ENCODE measurements at regions not wholly inside any gene's neighbourhood (a gene's known extent, or its start where the extent isn't known, plus 50 kb on each side); places are given as distances from the start of the nearest gene placed in this dataset.
"Not testable (repeated sequence)": the region's sequence is repeated elsewhere in the genome, so short reads cannot be mapped to it uniquely, and the experiment has no call there.

- no peak for DNase-seq
These were observed 129.2 kb downstream of the TENT5A start for GRCh38 chr6:81623106-81623759.

GRCh38 chr6:81621816-81622395, 130.6 kb downstream of the TENT5A start:
- no peak for DNase-seq

- DNase-seq = peak; percentile 65
These were observed 138.2 kb downstream of the TENT5A start for GRCh38 chr6:81614292-81614691.

- peak; percentile 58 for DNase-seq
These were observed 138.9 kb downstream of the TENT5A start for GRCh38 chr6:81613606-81614005.

GRCh38 chr6:81612136-81612535, 140.3 kb downstream of the TENT5A start:
- no peak for DNase-seq

- no peak for DNase-seq
These were observed 142.7 kb downstream of the TENT5A start for GRCh38 chr6:81609736-81610135.

- DNase-seq = no peak
These were observed 143.7 kb downstream of the TENT5A start for GRCh38 chr6:81608776-81609175.

GRCh38 chr6:81606965-81607381, 145.5 kb downstream of the TENT5A start:
- DNase-seq = no peak

- DNase-seq = no peak
These were observed 147.0 kb downstream of the TENT5A start for GRCh38 chr6:81605526-81605925.

GRCh38 chr6:81601918-81602317, 150.6 kb downstream of the TENT5A start:
- no peak for DNase-seq

- DNase-seq = not testable (repeated sequence)
These were observed 152.0 kb downstream of the TENT5A start for GRCh38 chr6:81600488-81600887.

- no peak for DNase-seq
These were observed 158.0 kb downstream of the TENT5A start for GRCh38 chr6:81594501-81594900.

GRCh38 chr6:81590314-81590691, 162.2 kb downstream of the TENT5A start:
- no peak for DNase-seq

GRCh38 chr6:81589465-81590313, 162.8 kb downstream of the TENT5A start:
- DNase-seq = no peak

GRCh38 chr6:81585686-81586085, 166.8 kb downstream of the TENT5A start:
- DNase-seq = not testable (repeated sequence)

GRCh38 chr6:81584156-81584555, 168.3 kb downstream of the TENT5A start:
- not testable (repeated sequence) for DNase-seq

GRCh38 chr6:81575442-81575841, 177.0 kb downstream of the TENT5A start:
- no peak for DNase-seq

- DNase-seq = no peak
These were observed 180.5 kb downstream of the TENT5A start for GRCh38 chr6:81572020-81572419.

- no peak for DNase-seq
These were observed 181.8 kb downstream of the TENT5A start for GRCh38 chr6:81570681-81571080.

GRCh38 chr6:81568973-81569372, 183.5 kb downstream of the TENT5A start:
- no peak for DNase-seq

- no peak for DNase-seq
These were observed 187.4 kb downstream of the TENT5A start for GRCh38 chr6:81565071-81565470.

- DNase-seq = no peak
These were observed 187.9 kb downstream of the TENT5A start for GRCh38 chr6:81564470-81565068.

GRCh38 chr6:81562169-81562568, 190.3 kb downstream of the TENT5A start:
- DNase-seq = no peak

GRCh38 chr6:81561731-81562130, 190.8 kb downstream of the TENT5A start:
- no peak for DNase-seq

Data from OCI-M1 (cell line).